ENCODE measurements at regions not wholly inside any gene's neighbourhood (a gene's known extent, or its start where the extent isn't known, plus 50 kb on each side); places are given as distances from the start of the nearest gene placed in this dataset.
"Not testable (repeated sequence)": the region's sequence is repeated elsewhere in the genome, so short reads cannot be mapped to it uniquely, and the experiment has no call there.

DNA sequence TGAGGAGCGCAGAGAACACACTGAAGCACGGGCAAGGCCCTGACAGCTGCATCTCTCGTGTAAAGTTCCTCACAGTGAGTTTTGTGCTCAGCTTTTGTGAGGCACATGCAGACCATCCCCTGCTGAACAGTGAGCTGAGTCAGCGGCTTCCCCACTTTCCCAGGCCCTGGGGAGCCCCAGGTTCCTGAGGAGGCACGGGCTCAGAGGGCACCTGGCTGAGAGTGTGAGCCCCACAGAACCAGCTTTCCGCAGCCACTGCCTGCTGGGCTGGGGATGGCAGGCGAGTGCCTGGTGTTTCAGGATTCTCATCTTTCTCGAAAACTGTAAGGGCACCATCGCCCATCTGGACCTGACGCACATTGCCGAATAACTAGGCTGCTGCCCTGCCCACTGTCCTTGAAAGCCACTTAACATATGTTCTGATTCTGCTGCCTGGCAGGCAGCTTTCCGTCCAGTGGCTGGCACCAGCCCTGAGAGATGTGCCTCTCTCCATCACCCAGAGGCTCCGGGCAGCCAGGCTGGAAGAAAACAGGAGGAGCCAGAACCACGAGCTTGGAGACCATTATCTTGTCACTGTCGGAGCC, 266.7 kb upstream of the FOXF1 start:
- no peak for DNase-seq

GRCh38 chr16:86244158-86244557, 266.2 kb upstream of the FOXF1 start:
- no peak for DNase-seq

GRCh38 chr16:86244936-86245335, 265.4 kb upstream of the FOXF1 start:
- no peak for DNase-seq

DNA sequence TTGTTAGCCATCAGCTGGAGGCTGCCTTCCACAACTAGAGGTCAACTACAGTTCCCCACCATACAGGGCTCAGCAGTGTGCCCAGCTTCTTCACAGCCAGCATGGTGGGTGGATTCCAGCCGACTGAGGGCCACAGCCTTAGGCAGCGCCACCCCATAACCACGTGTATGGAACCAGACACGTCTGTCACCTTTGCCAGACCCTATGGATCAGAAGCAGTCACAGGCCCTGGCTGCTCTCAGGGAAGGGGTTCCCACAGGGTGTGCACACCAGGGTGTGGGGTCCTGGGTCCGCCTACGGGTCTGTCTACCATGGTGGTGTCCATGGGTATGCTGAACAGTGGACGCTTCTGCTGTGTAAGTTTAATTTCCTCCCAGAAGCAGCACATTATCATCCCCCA, 265.0 kb upstream of the FOXF1 start:
- no peak for DNase-seq

- no peak for DNase-seq
Measured at GRCh38 chr16:86245895-86246294, 264.4 kb upstream of the FOXF1 start.

- no peak for DNase-seq
Measured at GRCh38 chr16:86248310-86248905, 261.9 kb upstream of the FOXF1 start.

- DNase-seq: no peak
Measured at GRCh38 chr16:86249631-86250030, 260.7 kb upstream of the FOXF1 start.

DNA sequence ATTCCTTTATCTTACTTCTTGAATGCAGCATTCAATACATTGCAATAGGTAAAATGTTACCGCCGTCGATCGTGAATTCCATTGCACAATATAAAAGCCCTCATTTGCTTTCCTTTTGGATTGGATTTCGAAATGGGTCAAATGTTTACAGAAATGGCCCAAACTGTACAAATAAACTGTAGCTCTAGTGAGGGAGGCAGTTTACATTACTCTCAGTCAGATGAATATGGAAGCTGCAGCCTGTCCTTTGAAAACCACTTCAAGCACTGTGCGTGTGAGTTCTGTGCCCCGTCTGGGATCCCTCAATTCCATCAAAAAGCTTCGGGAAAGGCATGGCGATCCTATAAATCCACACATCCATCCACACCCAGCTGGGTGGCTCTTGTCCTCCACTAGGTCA, 258.6 kb upstream of the FOXF1 start:
- no peak for DNase-seq

- no peak for DNase-seq
Measured at GRCh38 chr16:86252596-86252995, 257.7 kb upstream of the FOXF1 start.

- DNase-seq: no peak
Measured at GRCh38 chr16:86255966-86256365, 254.4 kb upstream of the FOXF1 start.

- DNase-seq: no peak
Measured at GRCh38 chr16:86256995-86257394, 253.3 kb upstream of the FOXF1 start.

- no peak for DNase-seq
Measured at GRCh38 chr16:86257546-86257945, 252.8 kb upstream of the FOXF1 start.

DNA sequence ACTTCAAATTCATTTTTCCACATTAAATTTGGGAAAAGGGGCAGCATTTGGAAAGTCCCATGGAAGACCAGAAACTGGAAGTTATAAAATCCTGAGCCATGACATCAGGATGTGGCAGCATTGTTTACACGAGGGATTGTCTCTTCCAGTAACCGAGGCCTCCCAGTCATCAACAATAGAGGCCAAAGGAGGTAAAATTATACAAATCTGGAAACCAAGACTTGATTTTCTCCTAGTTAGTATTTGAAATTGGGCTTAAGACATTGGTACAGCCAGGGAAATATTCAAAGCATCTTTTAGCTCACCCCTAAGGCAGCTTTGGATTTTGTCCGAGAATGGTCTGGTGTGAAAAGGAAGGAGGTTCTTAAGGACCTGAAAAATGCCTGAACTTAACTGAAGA, 251.6 kb upstream of the FOXF1 start:
- no peak for DNase-seq

DNA sequence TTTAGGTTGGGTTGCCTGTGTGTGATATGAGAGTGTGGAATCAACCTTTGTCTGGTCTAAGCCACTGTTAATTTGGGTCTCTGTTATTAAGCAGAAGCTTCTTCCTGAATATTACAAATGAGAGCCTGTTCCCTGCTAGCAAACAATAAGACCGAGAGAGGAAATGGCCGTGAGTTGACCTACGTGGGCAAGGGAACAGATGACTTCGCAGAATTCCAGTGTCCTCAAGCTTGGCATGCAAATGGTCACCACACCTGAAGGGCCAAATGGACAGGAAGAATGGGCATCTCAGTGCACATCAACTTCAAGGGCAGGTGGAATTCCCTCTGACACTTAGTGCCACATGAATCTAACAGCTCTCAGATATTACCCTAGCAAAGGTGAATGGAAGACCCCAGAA, 250.8 kb upstream of the FOXF1 start:
- no peak for DNase-seq

DNA sequence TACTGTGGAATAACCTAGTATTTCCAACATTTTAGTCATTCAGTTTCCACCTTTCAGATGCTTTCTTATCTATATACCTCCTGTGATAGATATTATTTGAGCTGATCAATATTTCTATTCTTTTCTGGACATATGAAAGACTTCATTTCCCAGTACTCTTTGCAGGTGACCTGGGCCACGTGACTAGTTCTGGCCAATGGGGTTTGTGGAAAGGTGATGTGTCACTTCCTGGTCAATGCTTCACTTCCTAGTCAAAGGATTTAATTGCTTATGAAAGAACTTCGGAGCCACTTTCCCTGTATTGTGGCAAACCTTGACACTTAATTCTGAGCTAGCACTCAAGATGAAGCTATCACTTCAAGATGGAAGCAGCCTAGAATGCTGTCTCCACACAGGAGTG, 248.9 kb upstream of the FOXF1 start:
- no peak for DNase-seq

GRCh38 chr16:86267657-86268056, 242.7 kb upstream of the FOXF1 start:
- DNase-seq: not testable (repeated sequence)

GRCh38 chr16:86270696-86271095, 239.6 kb upstream of the FOXF1 start:
- DNase-seq: no peak

- no peak for DNase-seq
Measured at GRCh38 chr16:86272744-86273143, 237.6 kb upstream of the FOXF1 start.

- no peak for DNase-seq
Measured at GRCh38 chr16:86277221-86277620, 233.1 kb upstream of the FOXF1 start.

DNA sequence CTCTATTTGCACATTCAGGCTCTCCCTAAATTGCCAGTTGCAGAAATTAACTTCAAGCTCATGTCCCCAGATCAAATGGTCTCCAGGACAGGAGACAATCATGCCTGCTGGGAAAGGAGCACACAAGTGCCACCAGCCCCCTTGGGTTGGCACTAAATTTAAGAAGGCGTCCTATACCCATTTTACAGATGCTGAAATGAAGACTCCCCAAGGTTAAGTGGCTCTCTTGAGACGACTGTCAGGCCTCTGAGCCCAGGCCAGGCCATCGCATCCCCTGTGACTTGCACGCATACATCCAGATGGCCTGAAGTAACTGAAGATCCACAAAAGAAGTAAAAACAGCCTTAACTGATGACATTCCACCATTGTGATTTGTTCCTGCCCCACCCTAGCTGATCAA, 232.5 kb upstream of the FOXF1 start:
- DNase-seq: not testable (repeated sequence)

DNA sequence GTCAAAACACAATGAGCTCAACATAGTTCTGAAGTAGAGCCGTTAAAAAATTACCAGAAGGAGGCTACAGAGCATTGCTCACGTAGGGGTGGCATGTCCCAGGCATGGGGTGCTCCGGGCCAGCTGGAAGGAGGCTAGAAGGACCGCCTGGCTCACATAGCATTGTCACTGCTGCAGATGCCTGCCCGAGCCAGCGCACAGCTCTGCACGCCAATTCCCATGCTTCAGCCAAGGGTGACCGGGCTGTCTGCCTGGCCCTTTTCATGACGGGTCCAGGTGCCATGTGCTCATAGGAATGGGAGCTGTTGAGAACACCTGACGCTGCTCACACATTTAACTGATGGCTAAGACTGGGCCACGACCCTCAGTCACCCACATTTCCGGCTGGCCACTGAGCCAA, 228.9 kb upstream of the FOXF1 start:
- no peak for DNase-seq

DNA sequence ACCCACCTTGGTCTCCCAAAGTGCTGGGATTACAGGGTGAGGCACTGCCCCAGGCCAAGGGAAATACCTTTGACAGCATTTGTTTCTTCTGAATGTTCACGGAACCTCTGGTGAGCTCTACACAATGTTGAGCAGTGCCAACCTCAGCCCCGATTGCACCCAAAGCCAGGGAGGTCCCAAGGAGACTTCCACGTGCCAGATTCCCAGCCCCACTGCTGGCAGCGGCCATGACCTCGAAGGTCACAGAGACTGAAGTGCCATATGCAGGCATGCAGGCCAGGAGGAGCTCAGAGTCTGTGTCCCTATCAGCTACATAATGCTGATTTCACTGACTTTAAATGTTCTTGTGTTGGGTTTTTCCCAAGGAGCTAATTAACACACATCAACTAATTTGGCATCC, 226.4 kb upstream of the FOXF1 start:
- no peak for DNase-seq

DNA sequence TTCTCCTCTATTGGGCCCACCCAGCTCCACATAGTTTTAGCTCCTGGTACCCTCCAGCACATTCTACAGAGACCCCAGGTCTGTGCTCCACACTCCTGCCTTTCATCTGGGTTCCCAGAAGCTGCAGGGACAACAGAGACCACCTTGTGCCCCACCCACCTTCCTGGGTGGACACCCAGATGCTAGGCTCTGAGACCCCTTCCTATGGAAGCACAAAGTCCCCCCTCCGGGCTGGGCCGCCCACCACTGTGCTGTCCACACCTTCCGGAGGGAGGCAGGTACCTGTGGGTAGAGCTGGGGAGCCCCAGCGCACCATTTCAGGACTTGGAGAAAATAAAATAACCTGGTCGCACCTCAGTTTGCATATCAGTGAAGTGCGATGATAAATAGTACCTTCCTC, 224.9 kb upstream of the FOXF1 start:
- DNase-seq: no peak

- DNase-seq: no peak
Measured at GRCh38 chr16:86285938-86286921, 224.1 kb upstream of the FOXF1 start.
